Astrocyte (in vitro differentiated cells and primary cell): ENCODE measurements at regions not wholly inside any gene's neighbourhood (a gene's known extent, or its start where the extent isn't known, plus 50 kb on each side); places are given as distances from the start of the nearest gene placed in this dataset.

Experiments used
- DNase-seq: peaks from one replicate; pipeline ENCODE4 v3.0.0-alpha.2; 2010; ENCODE audit warnings: low read depth
- FAIRE-seq: peaks from 2 replicates; lab custom pipeline; 2011; peaks lifted over from hg19 to GRCh38; lab: Jason Lieb, UNC
- H2AFZ ChIP-seq: 2 replicates; pipeline ENCODE4 v1.6.0; 2012; ENCODE audit warnings: low read depth, low read length, inconsistent platforms
- H3K27ac ChIP-seq: 2 replicates; pipeline ENCODE4 v1.5.1; 2011; ENCODE audit warnings: low read depth, low read length, inconsistent platforms
- H3K27me3 ChIP-seq: 2 replicates; pipeline ENCODE4 v1.6.0; 2011; ENCODE audit warnings: low read length, inconsistent platforms; ENCODE audit not compliant: insufficient read depth
- H3K36me3 ChIP-seq: 2 replicates; pipeline ENCODE4 v1.5.1; 2011; ENCODE audit warnings: low read length, inconsistent platforms; ENCODE audit not compliant: insufficient read depth
- H3K4me1 ChIP-seq: 2 replicates; pipeline ENCODE4 v1.5.1; 2011; ENCODE audit warnings: low read length, inconsistent platforms; ENCODE audit not compliant: insufficient read depth
- H3K4me2 ChIP-seq: 2 replicates; pipeline ENCODE4 v1.6.0; 2012; ENCODE audit warnings: low read length, inconsistent platforms
- H3K4me3 ChIP-seq: 2 replicates; pipeline ENCODE4 v1.5.1; 2011; ENCODE audit warnings: low read depth, mild to moderate bottlenecking, low read length, inconsistent platforms; ENCODE audit not compliant: insufficient read depth
- H3K79me2 ChIP-seq: 2 replicates; pipeline ENCODE4 v1.6.0; 2012; ENCODE audit warnings: mild to moderate bottlenecking, low read length, inconsistent platforms; ENCODE audit not compliant: insufficient read depth
- H3K9ac ChIP-seq: 2 replicates; pipeline ENCODE4 v1.6.0; 2012; ENCODE audit warnings: mild to moderate bottlenecking, low read length, inconsistent platforms
- H3K9me3 ChIP-seq: 2 replicates; pipeline ENCODE4 v1.5.1; 2012; ENCODE audit warnings: low read depth, mild to moderate bottlenecking, low read length, inconsistent platforms; ENCODE audit not compliant: insufficient read depth
- H4K20me1 ChIP-seq: 2 replicates; pipeline ENCODE4 v1.6.0; 2012; ENCODE audit warnings: low read length, inconsistent platforms; ENCODE audit not compliant: insufficient read depth
- H3K27ac Mint-ChIP-seq: one replicate; pipeline ENCODE4 v1.8.0; 2021; ENCODE audit warnings: mild to moderate bottlenecking, mixed read lengths; ENCODE audit not compliant: unreplicated experiment
- H3K27me3 Mint-ChIP-seq: one replicate; pipeline ENCODE4 v1.8.0; 2021; ENCODE audit warnings: low read depth, mixed read lengths; ENCODE audit not compliant: unreplicated experiment
- H3K36me3 Mint-ChIP-seq: one replicate; pipeline ENCODE4 v1.8.0; 2021; ENCODE audit warnings: low read depth, mixed read lengths; ENCODE audit not compliant: unreplicated experiment
- H3K4me1 Mint-ChIP-seq: one replicate; pipeline ENCODE4 v1.8.0; 2021; ENCODE audit warnings: low read depth, mixed read lengths; ENCODE audit not compliant: unreplicated experiment
- H3K4me3 Mint-ChIP-seq: one replicate; pipeline ENCODE4 v1.8.0; 2021; ENCODE audit warnings: mild to moderate bottlenecking, moderate library complexity, mixed read lengths; ENCODE audit not compliant: unreplicated experiment
- H3K9me3 Mint-ChIP-seq: one replicate; pipeline ENCODE4 v1.8.0; 2021; ENCODE audit warnings: mild to moderate bottlenecking, mixed read lengths; ENCODE audit not compliant: unreplicated experiment
- CTCF ChIP-seq: IDR thresholded peaks from 2 replicates; pipeline ENCODE4 v1.5.1; 2011; ENCODE audit warnings: low read depth, mild to moderate bottlenecking, inconsistent platforms, low read length, moderate library complexity; ENCODE audit not compliant: insufficient read depth
- EZH2 ChIP-seq: IDR thresholded peaks from 2 replicates; pipeline ENCODE4 v1.6.1; 2012; ENCODE audit warnings: mild to moderate bottlenecking, low read length, inconsistent platforms; ENCODE audit not compliant: insufficient read depth

GRCh38 chr17:70241071-70241470, 71.7 kb downstream of the KCNJ2 start:
- no peak for DNase-seq

GRCh38 chr17:70242781-70243437, 73.6 kb downstream of the KCNJ2 start:
- H3K79me2 ChIP-seq, result no peaks in the 10 kb centered on the region
- no peaks in the 10 kb centered on the region for H3K9me3 ChIP-seq
- Mint-ChIP-seq H3K4me3 (no peak overlapping the region), H3K9me3 (no peaks in the 10 kb centered on the region), H3K36me3 (no peaks in the 10 kb centered on the region), H3K27ac (no peak overlapping the region), H3K27me3 (no peaks in the 10 kb centered on the region), H3K4me1 (no peaks in the 10 kb centered on the region)
- H2AFZ ChIP-seq, result no peak overlapping the region
- no peak overlapping the region for H3K4me3 ChIP-seq
- H3K4me1 ChIP-seq, result no peaks in the 10 kb centered on the region
- H3K9ac ChIP-seq, result no peak overlapping the region
- H4K20me1 ChIP-seq, result no peaks in the 10 kb centered on the region
- no peaks in the 10 kb centered on the region for H3K36me3 ChIP-seq
- peak; percentile 69 for DNase-seq
- H3K27me3 ChIP-seq, result no peaks in the 10 kb centered on the region
- TF ChIP-seq CTCF (no peak), EZH2 (no peak)
- no peak for FAIRE-seq
- H3K27ac ChIP-seq, result no peak overlapping the region
- no peak overlapping the region for H3K4me2 ChIP-seq

More at GRCh38 chr17:70241071-70241470, 71.7 kb downstream of the KCNJ2 start:
- Histone ChIP-seq H3K4me3 (no peak overlapping the region), H3K27me3 (no peaks in the 10 kb centered on the region), H4K20me1 (no peaks in the 10 kb centered on the region), H3K36me3 (no peaks in the 10 kb centered on the region), H3K79me2 (no peaks in the 10 kb centered on the region), H3K9ac (no peak overlapping the region), H3K27ac (no peak overlapping the region), H2AFZ (no peak overlapping the region), H3K9me3 (no peaks in the 10 kb centered on the region), H3K4me2 (no peak overlapping the region), H3K4me1 (no peaks in the 10 kb centered on the region)
- H3K27me3 Mint-ChIP-seq, result no peaks in the 10 kb centered on the region
- no peak for FAIRE-seq
- no peaks in the 10 kb centered on the region for H3K4me1 Mint-ChIP-seq
- no peaks in the 10 kb centered on the region for H3K36me3 Mint-ChIP-seq
- H3K27ac Mint-ChIP-seq, result no peak overlapping the region
- H3K9me3 Mint-ChIP-seq, result no peaks in the 10 kb centered on the region
- TF ChIP-seq EZH2 (no peak), CTCF (no peak)
- H3K4me3 Mint-ChIP-seq, result no peak overlapping the region

GRCh38 chr17:70251706-70252105, 82.4 kb downstream of the KCNJ2 start:
- H3K27me3 ChIP-seq, result no peaks in the 10 kb centered on the region
- no peaks in the 10 kb centered on the region for H4K20me1 ChIP-seq
- H3K4me1 ChIP-seq, result peaks cover 3% of the 10 kb centered on the region
- H3K36me3 ChIP-seq, result no peaks in the 10 kb centered on the region
- no peak overlapping the region for H2AFZ ChIP-seq
- no peak overlapping the region for H3K4me2 ChIP-seq
- no peak overlapping the region for H3K27ac ChIP-seq
- no peaks in the 10 kb centered on the region for H3K9me3 ChIP-seq
- no peaks in the 10 kb centered on the region for H3K9me3 Mint-ChIP-seq
- H3K9ac ChIP-seq, result no peak overlapping the region
- TF ChIP-seq EZH2 (no peak), CTCF (no peak)
- no peak overlapping the region for H3K27ac Mint-ChIP-seq
- peak; percentile 55 for DNase-seq
- H3K4me3 ChIP-seq, result no peak overlapping the region
- H3K36me3 Mint-ChIP-seq, result no peaks in the 10 kb centered on the region
- no peaks in the 10 kb centered on the region for H3K27me3 Mint-ChIP-seq
- H3K4me1 Mint-ChIP-seq, result peaks cover 3% of the 10 kb centered on the region
- no peak for FAIRE-seq
- H3K4me3 Mint-ChIP-seq, result no peak overlapping the region
- no peaks in the 10 kb centered on the region for H3K79me2 ChIP-seq
